Caco-2 (cell line): ENCODE measurements at regions not wholly inside any gene's neighbourhood (a gene's known extent, or its start where the extent isn't known, plus 50 kb on each side); places are given as distances from the start of the nearest gene placed in this dataset.

Experiments
- BruUV-seq: library from RNA; stranded (reverse); fragments of 400-500 nt; replicated peaks from 2 replicates; lab custom pipeline; 2021; lab: Mats Ljungman, UMichigan
- CTCF ChIA-PET: fragments of 300-600 bp; sonication (Branson Sonifier 250); formaldehyde crosslinking; loops from one replicate; lab custom pipeline; 2022; ENCODE audit warnings: antibody characterized with exemption; lab: Charles Lee
- POLR2A ChIA-PET: fragments of 300-600 bp; sonication (Branson Sonifier 250); formaldehyde crosslinking; loops from one replicate; lab custom pipeline; 2022; ENCODE audit warnings: antibody characterized with exemption; lab: Charles Lee
- DNase-seq, 2 experiments: peaks; one replicate each; pipeline versions ENCODE4 v3.0.0 to v3.0.0-alpha.2; 2020 to 2022
- H3K27me3 ChIP-seq: replicated peaks from 2 replicates; pipeline ENCODE4 v1.6.0; 2011; ENCODE audit warnings: low read length; ENCODE audit not compliant: control insufficient read depth, insufficient read depth
- H3K36me3 ChIP-seq: 2 replicates; pipeline ENCODE4 v1.5.1; 2011; ENCODE audit warnings: low read length; ENCODE audit not compliant: control insufficient read depth, insufficient read depth
- H3K4me1 ChIP-seq: fragments of 250-450 bp; sonication (Bioruptor Pico); 2 replicates; pipeline ENCODE4 v1.5.1; 2020; ENCODE audit warnings: mild to moderate bottlenecking
- H3K4me3 ChIP-seq: 2 replicates; pipeline ENCODE4 v1.5.1; 2011; ENCODE audit warnings: low read depth, mild to moderate bottlenecking, control low read depth, low read length
- H3K9me3 ChIP-seq: fragments of 250-450 bp; sonication (Bioruptor Pico); 2 replicates; pipeline ENCODE4 v1.5.1; 2020; ENCODE audit warnings: mild to moderate bottlenecking, moderate library complexity
- H3K27ac Mint-ChIP-seq: one replicate; pipeline ENCODE4 v1.8.0; 2022; ENCODE audit warnings: mixed read lengths; ENCODE audit not compliant: unreplicated experiment
- H3K27me3 Mint-ChIP-seq: one replicate; pipeline ENCODE4 v1.8.0; 2022; ENCODE audit warnings: mixed read lengths; ENCODE audit not compliant: insufficient read depth, unreplicated experiment
- H3K36me3 Mint-ChIP-seq: one replicate; pipeline ENCODE4 v1.8.0; 2022; ENCODE audit warnings: mild to moderate bottlenecking, mixed read lengths; ENCODE audit not compliant: insufficient read depth, unreplicated experiment
- H3K4me1 Mint-ChIP-seq: one replicate; pipeline ENCODE4 v1.8.0; 2022; ENCODE audit warnings: low read depth, mixed read lengths; ENCODE audit not compliant: unreplicated experiment
- H3K4me3 Mint-ChIP-seq: one replicate; pipeline ENCODE4 v1.8.0; 2022; ENCODE audit warnings: mild to moderate bottlenecking, moderate library complexity, mixed read lengths; ENCODE audit not compliant: unreplicated experiment
- H3K9me3 Mint-ChIP-seq: one replicate; pipeline ENCODE4 v1.8.0; 2022; ENCODE audit warnings: mixed read lengths; ENCODE audit not compliant: unreplicated experiment
- CTCF ChIP-seq, 2 experiments: fragments of 200-600 bp in 1 of 2; IDR thresholded peaks; 1 replicate in 1 of 2; 2 replicates in 1 of 2; pipeline versions ENCODE4 v1.5.1 to v1.8.0; 2011 to 2022; ENCODE audit warnings: antibody characterized with exemption in 1 of 2, control low read depth in 1 of 2, inconsistent platforms in 1 of 2, low read depth in 1 of 2, low read length in 1 of 2, mild to moderate bottlenecking in 1 of 2, moderate library complexity in 1 of 2; ENCODE audit not compliant: insufficient read depth in 1 of 2, severe bottlenecking in 1 of 2, unreplicated experiment in 1 of 2
- intact Hi-C: fragments of 100-400 bp; cut with micrococcal nuclease; formaldehyde crosslinking; loops from one replicate; pipeline ENCODE4 v1.10.0; 2022; ENCODE audit not compliant: unreplicated experiment

GRCh38 chr1:201721082-201722049, 107.6 kb upstream of the IPO9 start:
- intact Hi-C loops: no loop called here
- ChIA-PET CTCF (interaction anchor here (1.0 to 1.1 kb wide), 1 partner anchor 72 kb away, joined by 4 to 7 read pairs; no protein-coding TSS in a partner anchor), POLR2A (no interaction called here)
- H3K27me3 ChIP-seq: no peaks in the 10 kb centered on the region
- no peak for TF ChIP-seq CTCF (IDR thresholded peaks at IDR 0.05; ENCODE audit: insufficient read depth in 1 of 2, low read depth in 1 of 2, low read length in 1 of 2, severe bottlenecking in 1 of 2, unreplicated experiment in 1 of 2)
- Mint-ChIP-seq H3K27ac (no peak overlapping the region), H3K36me3 (no peaks in the 10 kb centered on the region), H3K4me1 (no peaks in the 10 kb centered on the region), H3K9me3 (no peaks in the 10 kb centered on the region), H3K4me3 (no peak overlapping the region), H3K27me3 (peaks cover 19% of the 10 kb centered on the region)
- no peaks in the 10 kb centered on the region for H3K9me3 ChIP-seq
- DNase-seq: no peak
- no peaks in the 10 kb centered on the region for H3K4me1 ChIP-seq
- BruUV-seq: no TSS peak
- no peaks in the 10 kb centered on the region for H3K36me3 ChIP-seq
- no peak overlapping the region for H3K4me3 ChIP-seq

- no TSS peak for BruUV-seq
- Mint-ChIP-seq H3K4me3 (no peak overlapping the region), H3K9me3 (no peaks in the 10 kb centered on the region), H3K27ac (no peak overlapping the region), H3K4me1 (no peaks in the 10 kb centered on the region), H3K27me3 (peaks cover 16% of the 10 kb centered on the region), H3K36me3 (no peaks in the 10 kb centered on the region)
- no peaks in the 10 kb centered on the region for H3K4me1 ChIP-seq
- no peaks in the 10 kb centered on the region for H3K36me3 ChIP-seq
- H3K4me3 ChIP-seq: no peak overlapping the region
- H3K27me3 ChIP-seq: no peaks in the 10 kb centered on the region
- no peak for DNase-seq
- ChIA-PET POLR2A (no interaction called here), CTCF (interaction anchor here (0.9 to 1.5 kb wide), 2 partner anchors 15 to 69 kb away, joined by 3 to 5 read pairs; no protein-coding TSS in a partner anchor)
- no peaks in the 10 kb centered on the region for H3K9me3 ChIP-seq
- intact Hi-C loops: no loop called here
- no peak for TF ChIP-seq CTCF (IDR thresholded peaks at IDR 0.05; ENCODE audit: insufficient read depth in 1 of 2, low read depth in 1 of 2, low read length in 1 of 2, severe bottlenecking in 1 of 2, unreplicated experiment in 1 of 2)
Measured at GRCh38 chr1:201724039-201724765, 104.8 kb upstream of the IPO9 start.

- POLR2A ChIA-PET: no interaction called here
- CTCF ChIA-PET: no interaction called here
Measured at GRCh38 chr1:201724766-201725118, 104.2 kb upstream of the IPO9 start.

More at GRCh38 chr1:201724766-201725118, 104.2 kb upstream of the IPO9 start:
- DNase-seq: no peak
- no peaks in the 10 kb centered on the region for H3K4me1 Mint-ChIP-seq
- Histone ChIP-seq H3K27me3 (no peaks in the 10 kb centered on the region), H3K36me3 (no peaks in the 10 kb centered on the region), H3K9me3 (no peaks in the 10 kb centered on the region), H3K4me3 (no peak overlapping the region), H3K4me1 (no peaks in the 10 kb centered on the region)
- TF ChIP-seq CTCF (IDR thresholded peaks at IDR 0.05; ENCODE audit: insufficient read depth in 1 of 2, low read depth in 1 of 2, low read length in 1 of 2, severe bottlenecking in 1 of 2, unreplicated experiment in 1 of 2): no peak
- intact Hi-C loops: no loop called here
- H3K36me3 Mint-ChIP-seq: no peaks in the 10 kb centered on the region
- no peak overlapping the region for H3K27ac Mint-ChIP-seq
- BruUV-seq: no TSS peak
- H3K4me3 Mint-ChIP-seq: no peak overlapping the region
- H3K27me3 Mint-ChIP-seq: peaks cover 16% of the 10 kb centered on the region
- no peaks in the 10 kb centered on the region for H3K9me3 Mint-ChIP-seq
